IPS-18a (cell line): ENCODE measurements at regions not wholly inside any gene's neighbourhood (a gene's known extent, or its start where the extent isn't known, plus 50 kb on each side); places are given as distances from the start of the nearest gene placed in this dataset.

Experiments
- H3K27ac ChIP-seq: one replicate; pipeline ENCODE4 v1.5.1; 2013; ENCODE audit warnings: low read length
- H3K27me3 ChIP-seq: one replicate; pipeline ENCODE4 v1.6.1; 2013; ENCODE audit warnings: mild to moderate bottlenecking, low read length; ENCODE audit not compliant: control insufficient read depth, insufficient read depth
- H3K36me3 ChIP-seq: one replicate; pipeline ENCODE4 v1.6.1; 2013; ENCODE audit warnings: low read depth, low read length; ENCODE audit not compliant: control insufficient read depth
- H3K4me1 ChIP-seq: one replicate; pipeline ENCODE4 v1.6.1; 2013; ENCODE audit warnings: low read depth, low read length; ENCODE audit not compliant: control insufficient read depth
- H3K4me3 ChIP-seq: one replicate; pipeline ENCODE4 v1.5.1; 2013; ENCODE audit warnings: low read length
- H3K9ac ChIP-seq: one replicate; pipeline ENCODE4 v1.6.1; 2013; ENCODE audit warnings: mild to moderate bottlenecking, low read length, moderate library complexity
- H3K9me3 ChIP-seq: one replicate; pipeline ENCODE4 v1.6.1; 2013; ENCODE audit warnings: low read depth, low read length; ENCODE audit not compliant: control insufficient read depth

GRCh38 chr17:79281803-79282202 lies 207.2 kb downstream of the ENGASE start:
- no peaks in the 10 kb centered on the region for H3K4me1 ChIP-seq
- H3K4me3 ChIP-seq, result no peak overlapping the region
- H3K36me3 ChIP-seq, result no peaks in the 10 kb centered on the region
- no peaks in the 10 kb centered on the region for H3K27me3 ChIP-seq
- no peak overlapping the region for H3K9ac ChIP-seq
- H3K9me3 ChIP-seq, result no peaks in the 10 kb centered on the region
- no peak overlapping the region for H3K27ac ChIP-seq

- Histone ChIP-seq H3K9ac (no peak overlapping the region), H3K4me3 (no peak overlapping the region), H3K27me3 (no peaks in the 10 kb centered on the region), H3K27ac (no peak overlapping the region), H3K4me1 (no peaks in the 10 kb centered on the region), H3K36me3 (no peaks in the 10 kb centered on the region), H3K9me3 (no peaks in the 10 kb centered on the region)
Observed at GRCh38 chr17:79280866-79281572, 206.4 kb downstream of the ENGASE start.

- no peak overlapping the region for H3K9ac ChIP-seq
- H3K27ac ChIP-seq, result no peak overlapping the region
- H3K4me3 ChIP-seq, result no peak overlapping the region
- H3K27me3 ChIP-seq, result no peaks in the 10 kb centered on the region
- H3K4me1 ChIP-seq, result no peaks in the 10 kb centered on the region
- H3K9me3 ChIP-seq, result no peaks in the 10 kb centered on the region
- no peaks in the 10 kb centered on the region for H3K36me3 ChIP-seq
Observed at GRCh38 chr17:79280010-79280409, 205.4 kb downstream of the ENGASE start.

- Histone ChIP-seq H3K36me3 (no peaks in the 10 kb centered on the region), H3K27me3 (no peaks in the 10 kb centered on the region), H3K9ac (no peak overlapping the region), H3K4me1 (no peaks in the 10 kb centered on the region), H3K9me3 (no peaks in the 10 kb centered on the region), H3K4me3 (no peak overlapping the region), H3K27ac (no peak overlapping the region)
Observed at GRCh38 chr17:79279320-79279719, 204.7 kb downstream of the ENGASE start.

- Histone ChIP-seq H3K36me3 (no peaks in the 10 kb centered on the region), H3K27ac (no peak overlapping the region), H3K4me1 (no peaks in the 10 kb centered on the region), H3K9me3 (no peaks in the 10 kb centered on the region), H3K4me3 (no peak overlapping the region), H3K9ac (no peak overlapping the region), H3K27me3 (no peaks in the 10 kb centered on the region)
Observed at GRCh38 chr17:79276821-79277220, 202.2 kb downstream of the ENGASE start.

- Histone ChIP-seq H3K36me3 (no peaks in the 10 kb centered on the region), H3K27me3 (no peaks in the 10 kb centered on the region), H3K9me3 (no peaks in the 10 kb centered on the region), H3K4me3 (no peak overlapping the region), H3K9ac (no peak overlapping the region), H3K27ac (no peak overlapping the region), H3K4me1 (peaks cover 9% of the 10 kb centered on the region)
Observed at GRCh38 chr17:79273660-79274059, 199.0 kb downstream of the ENGASE start.

GRCh38 chr17:79272666-79273219 lies 198.1 kb downstream of the ENGASE start:
- Histone ChIP-seq H3K4me1 (peaks cover 9% of the 10 kb centered on the region), H3K27ac (no peak overlapping the region), H3K9ac (no peak overlapping the region), H3K27me3 (no peaks in the 10 kb centered on the region), H3K9me3 (no peaks in the 10 kb centered on the region), H3K36me3 (no peaks in the 10 kb centered on the region), H3K4me3 (no peak overlapping the region)

GRCh38 chr17:79272220-79272619 lies 197.6 kb downstream of the ENGASE start:
- H3K9me3 ChIP-seq, result no peaks in the 10 kb centered on the region
- H3K27me3 ChIP-seq, result no peaks in the 10 kb centered on the region
- no peak overlapping the region for H3K27ac ChIP-seq
- H3K4me1 ChIP-seq, result peaks cover 9% of the 10 kb centered on the region
- H3K36me3 ChIP-seq, result no peaks in the 10 kb centered on the region
- no peak overlapping the region for H3K9ac ChIP-seq
- H3K4me3 ChIP-seq, result no peak overlapping the region

- H3K27me3 ChIP-seq, result no peaks in the 10 kb centered on the region
- peaks cover 9% of the 10 kb centered on the region for H3K4me1 ChIP-seq
- H3K4me3 ChIP-seq, result no peak overlapping the region
Observed at GRCh38 chr17:79269620-79270019, 195.0 kb downstream of the ENGASE start.

GRCh38 chr17:79263191-79263590 lies 188.6 kb downstream of the ENGASE start:
- Histone ChIP-seq H3K4me1 (no peaks in the 10 kb centered on the region), H3K9me3 (no peaks in the 10 kb centered on the region), H3K9ac (no peak overlapping the region), H3K27me3 (no peaks in the 10 kb centered on the region), H3K27ac (no peak overlapping the region), H3K4me3 (no peak overlapping the region), H3K36me3 (no peaks in the 10 kb centered on the region)

More at GRCh38 chr17:79269620-79270019, 195.0 kb downstream of the ENGASE start:
- no peaks in the 10 kb centered on the region for H3K9me3 ChIP-seq
- H3K9ac ChIP-seq, result no peak overlapping the region
- no peak overlapping the region for H3K27ac ChIP-seq
- no peaks in the 10 kb centered on the region for H3K36me3 ChIP-seq

- Histone ChIP-seq H3K9me3 (no peaks in the 10 kb centered on the region), H3K36me3 (no peaks in the 10 kb centered on the region), H3K27me3 (no peaks in the 10 kb centered on the region), H3K27ac (no peak overlapping the region), H3K4me3 (no peak overlapping the region), H3K4me1 (no peaks in the 10 kb centered on the region), H3K9ac (no peak overlapping the region)
Observed at GRCh38 chr17:79262624-79263023, 188.0 kb downstream of the ENGASE start.
